Progenitor cell of endocrine pancreas (in vitro differentiated cells): ENCODE measurements at regions not wholly inside any gene's neighbourhood (a gene's known extent, or its start where the extent isn't known, plus 50 kb on each side); places are given as distances from the start of the nearest gene placed in this dataset.

ENCODE experiments used
- DNase-seq: peaks from one replicate; pipeline ENCODE4 v3.0.0; 2021; ENCODE audit warnings: low spot score; ENCODE audit not compliant: unreplicated experiment
- H3K27ac Mint-ChIP-seq: 2 replicates; pipeline ENCODE4 v1.8.0; 2021; ENCODE audit warnings: mild to moderate bottlenecking, moderate library complexity, mixed read lengths
- H3K27me3 Mint-ChIP-seq: 2 replicates; pipeline ENCODE4 v1.8.0; 2021; ENCODE audit warnings: mixed read lengths
- H3K36me3 Mint-ChIP-seq: 2 replicates; pipeline ENCODE4 v1.8.0; 2022; ENCODE audit warnings: mixed read lengths; ENCODE audit not compliant: insufficient read depth
- H3K4me1 Mint-ChIP-seq: 2 replicates; pipeline ENCODE4 v1.8.0; 2021; ENCODE audit warnings: low read depth, mixed read lengths
- H3K4me3 Mint-ChIP-seq: 2 replicates; pipeline ENCODE4 v1.8.0; 2021; ENCODE audit warnings: low read depth, mild to moderate bottlenecking, moderate library complexity, mixed read lengths
- H3K9me3 Mint-ChIP-seq: 2 replicates; pipeline ENCODE4 v1.8.0; 2021; ENCODE audit warnings: low read depth, mixed read lengths
- CTCF ChIP-seq: fragments of 200-600 bp; sonication (generic); IDR thresholded peaks from one replicate; pipeline ENCODE4 v1.5.0; 2021; ENCODE audit warnings: antibody characterized with exemption, mild to moderate bottlenecking; ENCODE audit not compliant: unreplicated experiment

- H3K9me3 Mint-ChIP-seq = no peaks in the 10 kb centered on the region
- no peak overlapping the region for H3K4me3 Mint-ChIP-seq
- peaks cover 4% of the 10 kb centered on the region for H3K27me3 Mint-ChIP-seq
- no peak for TF ChIP-seq CTCF
- H3K36me3 Mint-ChIP-seq = no peaks in the 10 kb centered on the region
- DNase-seq = no peak
- no peak overlapping the region for H3K27ac Mint-ChIP-seq
- H3K4me1 Mint-ChIP-seq = peaks cover 3% of the 10 kb centered on the region
These were observed 147.8 kb upstream of the SESN3 start for GRCh38 chr11:95378789-95379188.

GRCh38 chr11:95378111-95378510, 147.1 kb upstream of the SESN3 start:
- no peak overlapping the region for H3K27ac Mint-ChIP-seq
- H3K4me3 Mint-ChIP-seq = no peak overlapping the region
- no peaks in the 10 kb centered on the region for H3K9me3 Mint-ChIP-seq
- H3K36me3 Mint-ChIP-seq = no peaks in the 10 kb centered on the region
- H3K4me1 Mint-ChIP-seq = peaks cover 3% of the 10 kb centered on the region
- no peak for TF ChIP-seq CTCF
- H3K27me3 Mint-ChIP-seq = no peaks in the 10 kb centered on the region
- no peak for DNase-seq

- H3K4me3 Mint-ChIP-seq = no peak overlapping the region
- H3K4me1 Mint-ChIP-seq = peaks cover 3% of the 10 kb centered on the region
- TF ChIP-seq CTCF = no peak
- H3K27me3 Mint-ChIP-seq = no peaks in the 10 kb centered on the region
- no peaks in the 10 kb centered on the region for H3K9me3 Mint-ChIP-seq
- H3K36me3 Mint-ChIP-seq = no peaks in the 10 kb centered on the region
- no peak overlapping the region for H3K27ac Mint-ChIP-seq
- no peak for DNase-seq
These were observed 144.9 kb upstream of the SESN3 start for GRCh38 chr11:95375886-95376285.

GRCh38 chr11:95375451-95375850, 144.4 kb upstream of the SESN3 start:
- Mint-ChIP-seq H3K4me1 (peaks cover 3% of the 10 kb centered on the region), H3K27me3 (no peaks in the 10 kb centered on the region), H3K4me3 (no peak overlapping the region), H3K9me3 (no peaks in the 10 kb centered on the region), H3K36me3 (no peaks in the 10 kb centered on the region), H3K27ac (no peak overlapping the region)
- DNase-seq = no peak
- no peak for TF ChIP-seq CTCF

- no peaks in the 10 kb centered on the region for H3K36me3 Mint-ChIP-seq
- no peak overlapping the region for H3K27ac Mint-ChIP-seq
- TF ChIP-seq CTCF = no peak
- peaks cover 6% of the 10 kb centered on the region for H3K27me3 Mint-ChIP-seq
- DNase-seq = no peak
- no peaks in the 10 kb centered on the region for H3K9me3 Mint-ChIP-seq
- H3K4me3 Mint-ChIP-seq = no peak overlapping the region
- H3K4me1 Mint-ChIP-seq = peaks cover 9% of the 10 kb centered on the region
These were observed 143.1 kb upstream of the SESN3 start for GRCh38 chr11:95374105-95374504.

DNA sequence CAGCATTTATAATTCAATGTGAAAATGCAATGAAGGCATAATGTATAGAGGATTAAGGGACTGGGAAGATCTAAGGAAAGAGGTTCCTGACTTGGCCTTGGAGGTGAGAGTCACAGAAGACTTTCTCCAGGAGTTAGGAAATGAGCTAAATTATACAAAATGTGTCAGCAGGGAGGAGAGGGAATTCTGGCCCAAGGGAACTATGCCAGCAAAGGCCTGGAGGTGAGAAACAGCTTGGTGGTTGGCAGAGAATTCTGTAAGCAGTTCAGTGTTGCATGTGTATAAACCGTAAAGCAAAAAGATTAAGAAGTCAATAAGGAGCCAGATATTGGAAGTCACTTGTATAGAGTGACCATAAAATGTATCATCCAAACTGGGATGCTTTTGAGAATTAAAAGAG, 142.2 kb upstream of the SESN3 start:
- TF ChIP-seq CTCF = no peak
- Mint-ChIP-seq H3K27ac (no peak overlapping the region), H3K36me3 (no peaks in the 10 kb centered on the region), H3K27me3 (peaks cover 6% of the 10 kb centered on the region), H3K4me3 (no peak overlapping the region), H3K4me1 (peaks cover 9% of the 10 kb centered on the region), H3K9me3 (no peaks in the 10 kb centered on the region)
- no peak for DNase-seq
